HG02798 (cell line): ENCODE measurements at regions not wholly inside any gene's neighbourhood (a gene's known extent, or its start where the extent isn't known, plus 50 kb on each side); places are given as distances from the start of the nearest gene placed in this dataset.

Source experiments
- ATAC-seq: cut with Tn5 transposase; IDR thresholded peaks from one replicate; pipeline ENCODE4 v1.9.1; 2021; ENCODE audit warnings: mild to moderate bottlenecking; ENCODE audit not compliant: unreplicated experiment, poor library complexity

DNA sequence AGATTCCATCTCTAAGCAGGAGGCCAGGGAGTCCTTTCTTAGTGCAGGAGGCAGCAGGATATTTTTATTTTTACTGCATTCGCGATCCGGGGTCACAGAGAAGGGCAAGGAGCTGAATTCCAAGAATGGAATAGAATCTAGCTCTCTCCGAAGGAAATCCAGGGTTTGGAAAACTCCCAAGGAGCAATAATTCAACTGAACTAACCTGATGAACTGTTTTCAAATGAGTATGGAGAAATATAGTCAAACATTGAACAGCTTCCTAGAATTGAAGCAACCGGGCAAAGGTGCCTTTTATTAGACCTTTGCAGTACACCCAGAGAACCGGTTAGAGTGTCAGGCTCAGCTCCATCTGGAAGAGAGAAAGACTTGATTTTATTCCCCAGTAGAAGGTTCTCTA, 120.7 kb upstream of the MAF start:
- ATAC-seq: no peak

DNA sequence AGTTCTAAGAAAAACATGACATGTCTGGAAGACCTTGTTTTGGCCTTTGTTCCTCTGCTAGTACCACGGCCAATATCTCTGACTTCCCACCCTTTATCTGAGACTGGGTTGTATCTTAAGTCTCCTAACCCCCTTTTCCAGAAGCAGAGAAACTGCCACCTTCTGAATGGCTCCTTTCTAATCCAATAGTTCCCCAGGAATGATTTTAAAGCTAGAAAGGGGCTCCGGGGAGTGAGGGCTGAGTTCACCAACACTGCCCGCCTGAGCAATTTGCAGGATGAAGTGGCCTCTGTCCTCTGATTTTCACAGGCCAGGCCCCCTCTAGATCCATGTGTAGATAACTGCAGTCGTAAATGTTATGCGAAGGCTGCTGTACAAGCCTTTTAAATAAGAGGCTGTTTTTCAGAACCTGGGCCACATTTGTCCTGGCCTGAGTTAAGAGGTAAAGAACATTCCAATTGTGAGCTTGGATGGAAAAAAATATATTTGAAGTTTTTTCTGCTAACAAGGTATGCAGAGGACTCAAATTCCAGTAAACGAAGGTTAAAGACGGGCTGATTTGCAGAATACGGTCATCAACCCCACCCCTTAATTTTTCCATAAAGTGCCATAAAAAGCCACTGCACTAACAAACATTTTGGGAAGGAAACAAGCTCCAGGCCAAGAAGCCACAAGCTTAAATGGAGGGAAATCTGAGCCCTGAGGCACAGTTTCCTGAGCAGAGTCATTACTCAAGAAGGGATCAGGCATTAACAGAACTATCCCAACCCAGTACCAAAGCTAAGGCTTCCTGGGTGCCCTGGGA, 117.0 kb upstream of the MAF start:
- ATAC-seq: no peak

DNA sequence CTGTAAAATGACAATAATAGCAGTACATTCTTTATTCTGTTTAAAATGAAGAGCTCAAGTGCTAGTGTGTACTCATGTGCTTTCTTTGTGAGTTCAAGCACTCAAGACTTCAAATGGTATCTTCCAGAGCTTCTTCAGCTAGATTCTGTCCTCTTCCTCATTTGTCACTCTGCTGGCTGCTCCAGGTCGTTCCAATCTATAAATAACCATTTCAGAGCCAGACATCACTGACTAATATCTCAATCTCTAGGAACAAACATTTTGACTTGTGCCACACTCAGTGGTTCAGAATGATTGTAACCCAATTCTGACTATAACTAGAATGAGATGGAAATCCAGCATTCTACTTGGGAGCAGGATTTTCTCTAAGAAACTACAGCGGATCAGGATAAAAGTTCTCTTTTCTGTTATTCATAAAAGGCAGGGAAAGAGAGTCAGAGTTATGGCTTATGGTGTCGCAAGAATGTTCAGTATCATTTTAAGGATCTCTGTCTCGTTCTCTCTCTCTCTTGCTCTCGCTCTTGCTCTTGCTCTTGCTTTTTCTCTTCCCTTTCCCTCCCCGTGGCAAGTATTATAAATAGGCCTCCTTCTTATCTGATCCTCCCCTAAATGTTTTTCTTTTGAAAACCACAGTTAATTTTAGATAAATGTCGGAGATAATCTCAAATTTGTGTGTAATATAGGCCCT, 116.3 kb upstream of the MAF start:
- no peak for ATAC-seq

DNA sequence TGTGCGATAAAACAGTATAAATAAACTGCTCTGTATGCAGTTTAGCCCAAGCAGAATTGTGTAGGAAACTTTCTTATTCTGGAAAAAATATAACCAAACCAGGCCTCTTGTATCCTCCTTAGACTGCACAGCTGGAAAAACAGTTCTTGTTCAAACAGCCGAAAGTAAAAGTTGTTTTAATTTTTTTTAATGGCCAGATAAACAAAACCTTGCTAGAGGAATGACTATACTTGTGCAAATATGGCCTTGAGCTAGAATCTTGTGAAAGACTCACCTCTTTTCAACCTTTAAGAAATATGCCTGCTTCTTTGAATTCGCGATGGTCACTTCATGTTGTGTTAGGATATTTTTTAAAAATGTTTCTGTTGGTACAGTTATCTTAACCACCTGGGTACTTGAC, 114.5 kb upstream of the MAF start:
- ATAC-seq: no peak

DNA sequence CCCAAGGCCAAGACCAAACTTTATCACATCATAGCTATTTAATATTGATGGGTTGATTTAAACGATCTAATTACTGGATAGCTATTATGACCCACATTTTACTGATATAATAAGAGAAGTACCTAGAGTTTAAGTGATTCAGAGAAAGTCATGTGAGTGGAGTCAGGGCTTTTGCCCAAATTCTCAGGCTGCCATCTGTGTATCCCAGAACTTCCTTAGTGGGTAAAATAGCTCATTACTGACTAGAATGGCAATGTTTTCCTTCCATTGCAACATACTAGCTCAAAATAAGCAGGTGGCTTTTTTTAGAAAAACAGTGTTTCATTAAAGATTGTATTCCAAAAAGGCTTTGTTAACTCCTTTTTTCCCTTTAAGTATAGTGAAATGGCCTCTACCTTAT, 113.9 kb upstream of the MAF start:
- no peak for ATAC-seq

DNA sequence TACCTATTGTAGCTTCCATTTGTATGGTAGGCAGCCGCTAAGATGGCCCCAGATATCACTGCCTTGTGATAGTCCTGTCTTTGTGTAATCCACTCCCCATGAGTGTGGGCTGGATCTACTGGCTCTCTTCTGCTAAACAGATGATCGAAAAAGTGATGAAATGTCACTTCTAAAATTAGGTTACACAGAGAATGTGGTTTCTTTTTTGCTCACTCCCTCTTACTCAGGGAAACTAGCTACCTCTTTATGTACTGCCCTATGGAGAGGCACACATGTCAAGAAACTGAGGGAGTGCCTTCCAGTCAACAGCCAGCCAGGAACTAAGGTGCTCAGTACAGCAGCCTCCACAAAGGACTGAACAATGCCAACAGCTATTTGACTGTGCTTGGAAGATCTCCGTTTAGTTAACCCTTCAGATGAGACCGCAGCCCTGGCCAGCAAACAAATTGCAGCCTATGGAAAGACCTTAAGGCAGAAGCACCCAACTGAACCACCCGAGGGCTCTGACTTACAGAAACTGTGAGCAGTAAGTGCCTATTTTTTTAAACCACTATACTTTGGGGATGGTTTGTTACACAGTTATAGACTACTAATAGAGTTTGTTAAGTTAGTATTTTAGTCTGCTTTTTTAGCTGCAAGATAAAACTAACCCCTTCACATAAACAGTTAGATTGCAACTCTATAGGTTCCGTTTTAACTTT, 113.2 kb upstream of the MAF start:
- ATAC-seq: no peak

- ATAC-seq: no peak
Measured at GRCh38 chr16:79712276-79712675, 111.7 kb upstream of the MAF start.

GRCh38 chr16:79707876-79708275, 107.3 kb upstream of the MAF start:
- ATAC-seq: no peak

DNA sequence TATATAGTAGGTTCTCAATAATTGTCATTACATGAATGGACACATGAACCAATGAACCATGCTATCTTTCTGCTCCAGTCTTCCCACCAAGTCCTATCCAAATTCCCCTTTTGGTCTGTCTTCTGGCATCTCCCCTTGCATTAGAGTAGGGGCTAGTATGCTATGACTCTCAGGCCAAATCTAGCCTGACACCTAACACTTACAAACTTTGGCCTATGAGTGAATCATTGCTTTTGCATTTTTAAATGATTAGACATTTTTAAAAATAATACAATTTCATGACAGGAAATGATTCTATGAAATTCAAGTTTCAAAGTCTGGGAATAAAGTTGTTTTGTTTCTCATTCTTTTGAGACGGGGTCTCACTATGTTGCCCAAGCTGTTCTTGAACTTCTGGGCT, 102.5 kb upstream of the MAF start:
- ATAC-seq: no peak

DNA sequence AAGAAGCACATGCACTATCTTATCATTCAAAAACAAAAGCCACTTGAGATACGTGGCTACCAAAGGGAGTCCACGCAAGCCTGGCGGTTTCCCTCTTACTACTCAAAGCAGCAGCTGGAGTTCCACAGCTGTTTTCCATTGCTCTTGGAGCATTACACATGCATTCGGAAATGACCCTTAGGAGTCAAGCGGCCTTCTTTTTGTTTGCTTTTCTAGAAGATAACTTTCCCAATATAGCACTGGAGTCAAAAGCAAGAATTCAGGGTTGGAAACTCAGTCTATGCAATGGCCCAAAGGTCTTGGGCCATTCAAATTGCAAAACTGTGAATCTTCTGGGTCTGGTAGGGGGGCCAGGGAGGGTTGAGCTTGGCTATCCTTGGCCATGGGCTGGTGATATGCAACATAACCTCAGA, 97.8 kb upstream of the MAF start:
- ATAC-seq: no peak

DNA sequence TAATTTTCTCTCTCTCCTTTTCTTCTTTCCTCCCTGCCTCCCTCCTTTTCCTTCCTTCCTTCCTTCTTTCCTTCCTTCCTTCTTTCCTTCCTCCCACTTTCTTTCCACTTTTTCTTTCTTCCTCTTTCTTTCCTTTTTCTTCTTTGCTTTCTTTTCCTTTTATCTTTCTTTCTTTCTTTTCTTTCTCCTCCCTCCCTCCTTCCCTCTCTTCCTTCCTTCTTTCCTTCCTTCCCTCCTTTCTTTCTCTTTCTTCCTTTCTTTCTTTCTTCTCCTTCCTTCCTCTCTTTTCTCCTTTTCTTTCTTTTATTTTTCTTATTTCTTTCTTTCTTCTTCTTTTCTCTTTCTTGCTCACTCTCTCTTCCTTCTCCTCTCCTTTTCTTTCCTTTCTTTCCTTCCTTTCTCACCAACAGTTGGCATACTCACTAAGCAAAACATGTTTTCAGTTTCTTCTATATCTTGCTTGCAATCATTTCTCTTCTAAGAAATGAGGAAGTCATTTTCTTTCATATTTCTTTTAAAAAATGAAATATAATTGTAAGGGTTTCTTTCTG, 97.1 kb upstream of the MAF start:
- no peak for ATAC-seq

DNA sequence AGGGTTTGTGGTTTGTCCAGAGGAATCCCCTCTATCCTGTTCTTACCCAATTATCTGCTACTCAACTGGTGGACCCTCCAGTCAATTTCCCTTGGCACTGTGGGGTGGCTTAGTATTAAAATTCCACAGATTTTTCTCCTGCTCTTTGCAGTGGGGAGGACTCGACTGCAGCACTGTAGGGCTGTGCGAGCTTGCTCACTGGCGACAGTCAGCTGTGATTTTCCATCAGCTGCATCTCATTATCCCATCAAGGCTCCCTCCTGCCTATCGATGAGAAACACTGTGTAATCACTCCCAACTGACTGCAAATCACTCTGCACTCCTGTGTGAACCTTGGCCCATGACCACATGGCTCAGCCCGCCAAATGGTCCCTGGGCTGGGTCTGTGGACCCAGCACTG, 90.5 kb upstream of the MAF start:
- no peak for ATAC-seq

- no peak for ATAC-seq
Measured at GRCh38 chr16:79690159-79690558, 89.6 kb upstream of the MAF start.

- no peak for ATAC-seq
Measured at GRCh38 chr16:79687249-79688130, 87.0 kb upstream of the MAF start.

DNA sequence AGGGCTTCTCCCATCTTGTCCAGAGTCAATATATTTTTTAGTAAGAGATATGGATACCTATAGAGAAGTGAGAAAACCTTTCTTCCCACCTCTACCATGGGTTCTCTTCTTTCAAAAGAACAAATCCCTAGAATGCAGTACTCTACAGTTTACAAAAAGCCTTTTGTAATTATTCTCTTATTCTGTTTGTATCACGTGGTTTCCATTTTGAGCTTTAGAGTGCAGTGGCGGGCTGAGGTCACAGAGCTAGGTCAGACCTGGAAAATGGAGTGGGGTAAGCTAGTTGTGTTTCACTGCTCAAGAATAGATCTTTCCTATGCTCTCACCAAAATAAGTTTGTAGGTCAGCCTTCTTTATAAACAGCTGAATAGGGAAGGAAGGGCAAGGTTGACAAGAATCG, 85.3 kb upstream of the MAF start:
- no peak for ATAC-seq

- no peak for ATAC-seq
Measured at GRCh38 chr16:79679334-79679733, 78.8 kb upstream of the MAF start.

DNA sequence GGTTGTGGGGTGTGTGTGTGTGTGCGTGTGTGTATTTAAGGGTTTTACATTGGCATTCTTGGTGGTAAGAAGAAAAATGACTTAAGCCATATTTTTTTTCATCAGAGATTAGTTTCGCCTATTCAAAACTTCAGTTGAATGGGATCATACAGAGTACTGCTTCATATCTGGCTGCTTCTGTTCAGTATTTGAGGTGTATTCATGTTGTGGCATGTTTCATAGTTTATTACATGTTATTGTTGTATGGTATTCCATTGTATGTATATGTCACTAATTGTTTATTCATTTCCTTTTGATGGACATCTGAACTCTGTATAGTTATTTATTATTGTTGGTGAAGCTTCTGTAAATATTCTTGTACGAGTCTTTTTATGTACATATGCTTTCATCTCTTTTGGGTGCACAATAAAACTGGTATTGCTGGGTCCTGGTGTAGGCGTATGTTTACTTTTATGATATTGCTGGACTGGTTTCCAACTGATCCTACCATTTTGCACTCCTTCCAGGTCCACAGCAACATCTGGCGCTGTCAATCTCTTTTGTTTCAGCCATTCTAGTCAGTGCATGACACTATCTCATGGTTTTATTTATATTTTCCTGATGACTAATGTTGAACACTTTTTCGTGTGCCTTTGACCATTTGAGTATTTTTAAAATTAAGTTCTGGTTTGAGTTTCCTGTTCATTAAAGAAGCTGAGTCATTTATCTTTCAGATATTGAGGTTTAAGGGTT, 77.4 kb upstream of the MAF start:
- ATAC-seq: no peak

GRCh38 chr16:79673635-79674034, 73.1 kb upstream of the MAF start:
- ATAC-seq: no peak

- no peak for ATAC-seq
Measured at GRCh38 chr16:79672524-79672923, 72.0 kb upstream of the MAF start.

DNA sequence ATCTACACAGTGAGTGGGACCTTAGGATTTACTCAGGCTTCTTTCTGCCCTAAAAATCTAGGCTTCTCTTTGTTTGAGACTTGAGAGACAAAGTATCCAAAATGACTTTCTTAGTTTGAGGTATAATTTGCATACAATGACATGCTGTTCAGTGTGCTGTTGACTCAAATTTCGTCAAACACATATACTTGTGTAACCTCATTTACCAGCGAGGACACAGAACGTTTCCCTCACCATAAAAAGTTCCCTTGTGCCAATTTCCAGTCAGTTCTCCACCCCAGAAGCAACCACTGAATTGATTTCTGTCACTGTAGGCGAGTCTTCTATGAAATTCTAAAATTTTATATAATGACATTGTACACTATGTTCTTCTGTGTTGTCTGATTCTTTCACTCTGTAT, 68.0 kb upstream of the MAF start:
- ATAC-seq: no peak
